Endodermal cell (in vitro differentiated cells): ENCODE measurements at regions not wholly inside any gene's neighbourhood (a gene's known extent, or its start where the extent isn't known, plus 50 kb on each side); places are given as distances from the start of the nearest gene placed in this dataset.

Source experiments
- DNase-seq: peaks from one replicate; pipeline ENCODE4 v3.0.0-alpha.2; 2017
- H3K27ac ChIP-seq: 2 replicates; pipeline ENCODE4 v1.5.1; 2013; ENCODE audit warnings: mild to moderate bottlenecking, low read depth, low read length, moderate library complexity
- H3K27me3 ChIP-seq: 2 replicates; pipeline ENCODE4 v1.6.1; 2013; ENCODE audit warnings: mild to moderate bottlenecking, low read length, moderate library complexity; ENCODE audit not compliant: insufficient read depth, control insufficient read depth, poor library complexity, severe bottlenecking
- H3K36me3 ChIP-seq: 2 replicates; pipeline ENCODE4 v1.7.0; 2013; ENCODE audit warnings: mild to moderate bottlenecking, low read length, moderate library complexity; ENCODE audit not compliant: control insufficient read depth, insufficient read depth
- H3K4me1 ChIP-seq: one replicate; pipeline ENCODE4 v1.7.0; 2013; ENCODE audit warnings: low read length; ENCODE audit not compliant: control insufficient read depth, insufficient read depth
- H3K4me3 ChIP-seq: 2 replicates; pipeline ENCODE4 v1.5.1; 2013; ENCODE audit warnings: mild to moderate bottlenecking, low read length, moderate library complexity
- H3K9ac ChIP-seq: 2 replicates; pipeline ENCODE4 v1.6.1; 2013; ENCODE audit warnings: mild to moderate bottlenecking, low read length, moderate library complexity; ENCODE audit not compliant: poor library complexity, severe bottlenecking; ENCODE audit errors: extremely low read depth
- H3K9me3 ChIP-seq: 2 replicates; pipeline ENCODE4 v1.6.1; 2013; ENCODE audit warnings: mild to moderate bottlenecking, low read length, moderate library complexity; ENCODE audit not compliant: control insufficient read depth
- H3K27ac Mint-ChIP-seq: 2 replicates; pipeline ENCODE4 v1.8.0; 2020; ENCODE audit warnings: mixed read lengths
- H3K27me3 Mint-ChIP-seq: 2 replicates; pipeline ENCODE4 v1.8.0; 2021; ENCODE audit warnings: mild to moderate bottlenecking, mixed read lengths; ENCODE audit not compliant: insufficient read depth
- H3K36me3 Mint-ChIP-seq: 2 replicates; pipeline ENCODE4 v1.8.0; 2020; ENCODE audit warnings: low read depth, mixed read lengths
- H3K4me1 Mint-ChIP-seq: 2 replicates; pipeline ENCODE4 v1.8.0; 2020; ENCODE audit warnings: mixed read lengths
- H3K4me3 Mint-ChIP-seq: 2 replicates; pipeline ENCODE4 v1.8.0; 2020; ENCODE audit warnings: mild to moderate bottlenecking, moderate library complexity, mixed read lengths
- H3K9me3 Mint-ChIP-seq: 2 replicates; pipeline ENCODE4 v1.8.0; 2020; ENCODE audit warnings: mild to moderate bottlenecking, mixed read lengths
- CTCF ChIP-seq: fragments of 200-600 bp; sonication (generic); conservative IDR thresholded peaks from 2 replicates; pipeline ENCODE4 v1.5.0; 2021; ENCODE audit warnings: antibody characterized with exemption, mild to moderate bottlenecking
- WGBS, 2 experiments: methylation state at CpG; one replicate each; pipeline versions ENCODE4 v1.1.5 to v1.1.7; 2013; ENCODE audit warnings: missing lambda C conversion rate in 2 of 2, mixed read lengths in 1 of 2; ENCODE audit not compliant: insufficient coverage in 1 of 2, insufficient read length in 1 of 2; 5-methylcytosine and 5-hydroxymethylcytosine counted together

GRCh38 chr2:129059476-129059875 lies 740.8 kb upstream of the HS6ST1 start:
- no peaks in the 10 kb centered on the region for H3K27me3 ChIP-seq
- no peak overlapping the region for H3K27ac Mint-ChIP-seq
- H3K4me3 Mint-ChIP-seq: no peak overlapping the region
- H3K9me3 ChIP-seq: no peaks in the 10 kb centered on the region
- H3K27ac ChIP-seq: no peak overlapping the region
- no peak overlapping the region for H3K4me3 ChIP-seq
- H3K27me3 Mint-ChIP-seq: no peaks in the 10 kb centered on the region
- TF ChIP-seq CTCF: no peak
- 89 to 97% methylated on average over 3 to 7 of the region's 7 CpGs for whole genome bisulfite sequencing, 2 experiments
- no peaks in the 10 kb centered on the region for H3K4me1 ChIP-seq
- no peaks in the 10 kb centered on the region for H3K4me1 Mint-ChIP-seq
- H3K36me3 ChIP-seq: no peaks in the 10 kb centered on the region
- H3K36me3 Mint-ChIP-seq: no peaks in the 10 kb centered on the region
- no peak overlapping the region for H3K9ac ChIP-seq
- DNase-seq: no peak
- H3K9me3 Mint-ChIP-seq: no peaks in the 10 kb centered on the region

- Mint-ChIP-seq H3K36me3 (no peaks in the 10 kb centered on the region), H3K27ac (no peak overlapping the region), H3K4me3 (no peak overlapping the region), H3K4me1 (no peaks in the 10 kb centered on the region), H3K9me3 (no peaks in the 10 kb centered on the region), H3K27me3 (no peaks in the 10 kb centered on the region)
- H3K27ac ChIP-seq: no peak overlapping the region
- H3K9ac ChIP-seq: no peak overlapping the region
- no peaks in the 10 kb centered on the region for H3K9me3 ChIP-seq
- 94 to 95% methylated on average over 3 to 5 of the region's 5 CpGs for WGBS, 2 experiments
- H3K27me3 ChIP-seq: no peaks in the 10 kb centered on the region
- H3K36me3 ChIP-seq: no peaks in the 10 kb centered on the region
- no peaks in the 10 kb centered on the region for H3K4me1 ChIP-seq
- DNase-seq: no peak
- no peak overlapping the region for H3K4me3 ChIP-seq
- no peak for TF ChIP-seq CTCF
These were observed 742.6 kb upstream of the HS6ST1 start for GRCh38 chr2:129061069-129061768.

- 92 to 100% methylated on average over 1 of the region's 1 CpG for whole genome bisulfite sequencing, 2 experiments
These were observed 743.1 kb upstream of the HS6ST1 start for GRCh38 chr2:129061769-129062121.

More at GRCh38 chr2:129061769-129062121, 743.1 kb upstream of the HS6ST1 start:
- no peak overlapping the region for H3K9ac ChIP-seq
- no peaks in the 10 kb centered on the region for H3K36me3 Mint-ChIP-seq
- H3K4me3 ChIP-seq: no peak overlapping the region
- no peaks in the 10 kb centered on the region for H3K36me3 ChIP-seq
- H3K27me3 Mint-ChIP-seq: no peaks in the 10 kb centered on the region
- H3K4me1 Mint-ChIP-seq: no peaks in the 10 kb centered on the region
- H3K4me1 ChIP-seq: no peaks in the 10 kb centered on the region
- no peaks in the 10 kb centered on the region for H3K27me3 ChIP-seq
- DNase-seq: no peak
- no peaks in the 10 kb centered on the region for H3K9me3 Mint-ChIP-seq
- H3K27ac Mint-ChIP-seq: no peak overlapping the region
- no peak overlapping the region for H3K27ac ChIP-seq
- H3K9me3 ChIP-seq: no peaks in the 10 kb centered on the region
- TF ChIP-seq CTCF: no peak
- H3K4me3 Mint-ChIP-seq: no peak overlapping the region
